HCT116 (cell line): ENCODE measurements at regions not wholly inside any gene's neighbourhood (a gene's known extent, or its start where the extent isn't known, plus 50 kb on each side); places are given as distances from the start of the nearest gene placed in this dataset.

ENCODE experiments used
- ATAC-seq: fragments of 200-7000 bp; cut with Tn5 transposase; 2 replicates; pipeline ENCODE4 v1.9.1; 2020; ENCODE audit warnings: mild to moderate bottlenecking, moderate library complexity
- BruUV-seq: library from RNA; stranded (reverse); fragments of 400-500 nt; replicated peaks from 2 replicates; lab custom pipeline; 2021; lab: Mats Ljungman, UMichigan
- CTCF ChIA-PET: fragments of 300-600 bp; sonication (Branson Sonifier 250); formaldehyde crosslinking; loops from one replicate; lab custom pipeline; 2021; ENCODE audit warnings: antibody characterized with exemption; lab: Charles Lee
- POLR2A ChIA-PET: fragments of 300-600, 350-600 bp; sonication (Branson Sonifier 250); formaldehyde crosslinking; loops from one replicate; lab custom pipeline; 2021; ENCODE audit warnings: antibody characterized with exemption; lab: Charles Lee
- RAD21 ChIA-PET, 2 experiments: fragments of 300-600 bp; sonication (Branson Sonifier 250); formaldehyde crosslinking; loops; one replicate each; lab custom pipeline; 2023; ENCODE audit warnings: low total read pairs in 2 of 2; ENCODE audit not compliant: uncharacterized antibody in 2 of 2, unreplicated experiment in 2 of 2, low non-redundant PET in 1 of 2; lab: Charles Lee
- DNase-seq: peaks from one replicate; pipeline ENCODE4 v3.0.0-alpha.2; 2010; ENCODE audit warnings: low read depth, low spot score
- H2AFZ ChIP-seq: fragments of 200-600 bp; shearing (Covaris generic), sonication (generic); 2 replicates; pipeline ENCODE4 v1.6.1; 2017; ENCODE audit warnings: low read depth, mixed run types, mixed read lengths, antibody characterized with exemption, low read length; ENCODE audit not compliant: poor library complexity, severe bottlenecking
- H3K27ac ChIP-seq: 2 replicates; pipeline ENCODE4 v1.5.1; 2012; ENCODE audit warnings: low read depth, low read length
- H3K27me3 ChIP-seq: fragments of 200-600 bp; sonication (generic); 2 replicates; pipeline ENCODE4 v1.6.1; 2016; ENCODE audit warnings: mixed run types, low read length, mixed read lengths; ENCODE audit not compliant: insufficient read depth
- H3K36me3 ChIP-seq, 2 experiments: fragments of 200-500 bp in 1 of 2; fragments of 200-600 bp in 1 of 2; sonication (Bioruptor generic) in 1 of 2; sonication (generic) in 1 of 2; 2 replicates each; pipeline versions ENCODE4 v1.5.1 to v1.6.1; 2014 to 2016; ENCODE audit warnings: low read length in 2 of 2, inconsistent platforms in 1 of 2, mixed read lengths in 1 of 2, mixed run types in 1 of 2; ENCODE audit not compliant: insufficient read depth in 2 of 2, control insufficient read depth in 1 of 2
- H3K4me1 ChIP-seq, 2 experiments: fragments of 200-600 bp in 1 of 2; sonication (generic) in 1 of 2; 2 replicates each; pipeline versions ENCODE4 v1.5.1 to v1.6.1; 2012 to 2017; ENCODE audit warnings: low read length in 2 of 2, inconsistent platforms in 1 of 2, mild to moderate bottlenecking in 1 of 2, mixed read lengths in 1 of 2, mixed run types in 1 of 2, moderate library complexity in 1 of 2; ENCODE audit not compliant: insufficient read depth in 2 of 2, control insufficient read depth in 1 of 2
- H3K4me2 ChIP-seq: fragments of 200-600 bp; sonication (generic); 2 replicates; pipeline ENCODE4 v1.6.1; 2017; ENCODE audit warnings: mixed run types, low read length, mixed read lengths
- H3K4me3 ChIP-seq, 2 experiments: fragments of 200-600 bp in 1 of 2; sonication (generic) in 1 of 2; replicated peaks in 1 of 2; 2 replicates each; pipeline ENCODE4 v1.5.1; 2011 to 2016; ENCODE audit warnings: low read length in 2 of 2, control low read depth in 1 of 2, low read depth in 1 of 2, mild to moderate bottlenecking in 1 of 2, mixed read lengths in 1 of 2, mixed run types in 1 of 2
- H3K79me2 ChIP-seq: fragments of 200-600 bp; sonication (generic); 2 replicates; pipeline ENCODE4 v1.6.1; 2017; ENCODE audit warnings: mild to moderate bottlenecking, mixed run types, low read length, moderate library complexity, mixed read lengths; ENCODE audit not compliant: insufficient read depth
- H3K9ac ChIP-seq: fragments of 200-600 bp; sonication (generic); 2 replicates; pipeline ENCODE4 v1.6.1; 2016; ENCODE audit warnings: low read length, mixed read lengths
- H3K9me2 ChIP-seq: fragments of 200-600 bp; sonication (generic), shearing (Covaris generic); 2 replicates; pipeline ENCODE4 v1.6.1; 2017; ENCODE audit warnings: mixed run types, mild to moderate bottlenecking, moderate library complexity; ENCODE audit not compliant: insufficient read depth
- H3K9me3 ChIP-seq, 2 experiments: fragments of 200-500 bp in 1 of 2; fragments of 200-600 bp in 1 of 2; sonication (Bioruptor generic) in 1 of 2; sonication (generic) in 1 of 2; 2 replicates each; pipeline ENCODE4 v1.6.1; 2014 to 2017; ENCODE audit warnings: low read length in 2 of 2, mixed read lengths in 2 of 2, inconsistent platforms in 1 of 2, low read depth in 1 of 2, mild to moderate bottlenecking in 1 of 2, mixed run types in 1 of 2, moderate library complexity in 1 of 2; ENCODE audit not compliant: control insufficient read depth in 1 of 2, insufficient read depth in 1 of 2
- H4K20me1 ChIP-seq: fragments of 200-600 bp; sonication (generic), shearing (Covaris generic); 2 replicates; pipeline ENCODE4 v1.6.1; 2017; ENCODE audit warnings: mixed run types, mild to moderate bottlenecking, moderate library complexity; ENCODE audit not compliant: insufficient read depth
- CEBPB ChIP-seq: IDR thresholded peaks from 2 replicates; pipeline ENCODE4 v1.6.1; 2012; ENCODE audit warnings: low read depth
- SRF ChIP-seq: IDR thresholded peaks from 2 replicates; pipeline ENCODE4 v1.6.1; 2012; ENCODE audit warnings: low read depth
- intact Hi-C: fragments of 100-400 bp; cut with micrococcal nuclease; formaldehyde crosslinking; loops from 2 replicates; pipeline ENCODE4 v1.10.0; 2022

- H3K36me3 ChIP-seq, result no peaks in the 10 kb centered on the region
- H3K79me2 ChIP-seq, result no peaks in the 10 kb centered on the region
- BruUV-seq, result no TSS peak
- intact Hi-C loops, result no loop called here
- H3K9me2 ChIP-seq, result peaks cover 3% of the 10 kb centered on the region; the same call in 1 of the 2 replicates
- H2AFZ ChIP-seq, result no peak overlapping the region
- POLR2A ChIA-PET, result no interaction called here
- no peaks in the 10 kb centered on the region for H3K27me3 ChIP-seq
- TF ChIP-seq CEBPB, result no peak
- DNase-seq (no peak), ATAC-seq (no peak)
- H3K9ac ChIP-seq, result no peak overlapping the region
- no peaks in the 10 kb centered on the region for H4K20me1 ChIP-seq
- no peak overlapping the region for H3K27ac ChIP-seq
- RAD21 ChIA-PET, result no interaction called here
- no peak overlapping the region for H3K4me2 ChIP-seq
- CTCF ChIA-PET, result no interaction called here
- H3K4me3 ChIP-seq, result no peak overlapping the region
- no peaks in the 10 kb centered on the region for H3K9me3 ChIP-seq
- H3K4me1 ChIP-seq, result no peaks in the 10 kb centered on the region
These were observed 205.0 kb upstream of the TET2 start for GRCh38 chr4:104941661-104942062.

- ChIA-PET RAD21 (no interaction called here), POLR2A (no interaction called here)
- intact Hi-C loops, result no loop called here
These were observed 203.5 kb upstream of the TET2 start for GRCh38 chr4:104942990-104943743.

More at GRCh38 chr4:104942990-104943743, 203.5 kb upstream of the TET2 start:
- Histone ChIP-seq H3K36me3 (no peaks in the 10 kb centered on the region), H3K9me3 (no peaks in the 10 kb centered on the region), H3K9me2 (peaks cover 3% of the 10 kb centered on the region; the same call in 1 of the 2 replicates), H3K27ac (no peak overlapping the region), H3K4me1 (no peaks in the 10 kb centered on the region), H3K9ac (no peak overlapping the region), H3K79me2 (no peaks in the 10 kb centered on the region), H3K4me2 (no peak overlapping the region), H4K20me1 (no peaks in the 10 kb centered on the region), H2AFZ (no peak overlapping the region), H3K27me3 (no peaks in the 10 kb centered on the region), H3K4me3 (no peak overlapping the region)
- no peak for TF ChIP-seq SRF
- CTCF ChIA-PET, result no interaction called here
- no TSS peak for BruUV-seq
- no peak for DNase-seq
- no peak for ATAC-seq
